Left renal cortex interstitium (tissue), 4 donors: ENCODE measurements at regions not wholly inside any gene's neighbourhood (a gene's known extent, or its start where the extent isn't known, plus 50 kb on each side); places are given as distances from the start of the nearest gene placed in this dataset.

ENCODE experiments used
- DNase-seq, 4 donors: peaks; one replicate each; pipeline ENCODE4 v3.0.0-alpha.2; 2013; ENCODE audit warnings: low read depth in 4 of 4, low spot score in 2 of 4, missing footprints in 1 of 4

GRCh38 chr19:30880551-30880950 lies 468.7 kb downstream of the TSHZ3 start:
- no peak for DNase-seq

DNA sequence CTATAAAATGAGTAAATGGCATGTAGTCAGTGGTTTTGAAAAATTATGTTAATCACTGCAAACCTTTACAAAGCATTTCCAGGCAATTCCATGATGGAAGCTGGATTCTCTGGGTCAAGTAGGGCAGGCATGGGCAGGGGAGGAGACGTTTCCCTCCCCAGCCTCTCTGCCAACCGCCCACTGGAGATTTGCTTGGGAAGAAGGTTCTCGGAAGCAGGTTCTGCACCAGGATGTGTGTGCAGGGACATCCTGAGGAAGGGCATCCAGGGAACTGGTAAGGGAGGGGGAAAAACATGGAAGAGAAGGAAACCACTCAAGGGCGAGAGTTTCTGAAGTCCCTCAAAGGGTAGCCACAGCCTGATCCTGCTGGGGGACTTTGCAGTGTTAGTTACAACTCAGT lies 469.1 kb downstream of the TSHZ3 start:
- DNase-seq, result no peak

- DNase-seq, result no peak
These were observed 469.5 kb downstream of the TSHZ3 start for GRCh38 chr19:30879736-30880135.

- no peak for DNase-seq
These were observed 470.0 kb downstream of the TSHZ3 start for GRCh38 chr19:30879225-30879624.

DNA sequence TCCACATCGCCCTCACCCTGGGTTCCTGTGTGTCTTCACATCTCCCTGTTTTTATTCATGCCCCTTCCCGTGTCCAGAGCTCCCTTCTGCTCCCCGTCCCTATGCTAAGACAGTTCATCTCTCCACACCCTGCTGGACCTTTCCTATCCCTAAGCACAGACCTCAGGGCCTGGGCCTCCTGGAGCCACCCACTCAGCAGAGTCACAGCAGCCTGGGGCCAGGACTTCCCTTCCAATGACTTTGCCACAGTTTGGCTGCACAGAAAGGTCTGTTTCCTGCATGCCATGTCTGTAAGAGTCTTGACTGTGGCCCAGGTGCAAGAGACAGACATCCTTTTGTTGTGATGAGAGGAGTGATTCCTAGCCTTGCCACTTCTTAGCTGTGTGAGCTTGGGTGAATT lies 470.7 kb downstream of the TSHZ3 start:
- DNase-seq, result no peak

DNA sequence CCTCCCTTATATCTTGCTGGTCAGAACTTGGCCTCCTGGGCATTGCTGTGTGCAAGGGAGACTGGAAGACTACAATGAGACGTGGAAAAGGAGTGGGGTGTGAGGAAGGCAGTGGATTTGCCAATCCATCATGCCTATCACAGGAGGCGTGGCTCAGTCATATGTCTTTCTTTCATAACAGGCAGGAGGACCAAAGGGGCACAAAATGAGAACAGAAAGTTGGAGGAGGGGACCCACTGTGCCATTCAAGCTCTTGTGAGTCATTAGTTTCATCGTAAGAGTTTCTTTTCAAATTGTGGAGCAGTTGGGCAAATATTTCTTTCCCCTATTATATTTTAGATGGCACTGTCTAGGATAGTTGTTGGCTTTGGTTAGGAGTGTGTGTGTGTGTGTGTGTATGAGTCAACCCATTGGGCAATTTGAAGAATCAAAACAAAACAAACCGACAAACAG lies 471.5 kb downstream of the TSHZ3 start:
- DNase-seq, result no peak

DNA sequence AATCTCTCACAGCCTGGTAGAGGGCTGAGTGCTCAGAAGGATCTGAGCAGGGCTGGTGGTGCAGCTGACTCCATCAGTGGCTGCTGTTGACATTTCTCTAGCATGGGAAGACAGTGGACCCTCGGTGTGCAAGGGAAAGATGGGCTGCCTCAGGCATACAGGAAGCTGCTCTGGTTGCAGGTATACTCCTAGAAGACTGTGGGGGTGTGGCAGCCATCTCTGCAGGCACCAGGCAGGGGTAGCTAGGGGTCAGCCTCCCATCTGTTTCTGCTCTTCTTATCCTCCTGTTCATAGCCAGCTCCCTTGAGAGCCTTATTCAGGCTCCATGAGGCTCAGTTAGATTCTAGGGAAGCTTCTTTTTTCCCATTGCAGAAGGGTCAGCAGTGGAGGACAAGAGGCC lies 475.5 kb downstream of the TSHZ3 start:
- DNase-seq, result no peak

DNA sequence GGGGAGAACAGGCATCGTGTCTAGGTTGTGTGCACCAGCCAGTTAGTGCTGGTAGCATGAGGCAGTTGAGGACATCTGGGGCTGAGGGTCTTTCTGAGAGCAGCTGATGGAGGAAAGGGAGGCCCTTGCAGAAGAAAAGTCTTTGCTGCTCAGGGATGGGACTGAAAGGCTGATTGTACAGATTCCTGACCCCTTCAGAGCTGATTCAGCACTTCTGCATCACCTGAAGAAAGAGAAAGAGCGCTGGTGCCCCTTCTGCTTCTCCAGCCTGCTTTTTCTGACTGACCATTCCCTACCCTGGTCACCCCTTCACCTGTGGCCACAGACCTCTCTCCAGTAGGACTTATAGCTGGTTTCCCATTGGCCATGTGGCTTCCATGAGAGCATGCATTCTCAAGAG lies 476.2 kb downstream of the TSHZ3 start:
- DNase-seq, result no peak

GRCh38 chr19:30871979-30872378 lies 477.3 kb downstream of the TSHZ3 start:
- no peak for DNase-seq

DNA sequence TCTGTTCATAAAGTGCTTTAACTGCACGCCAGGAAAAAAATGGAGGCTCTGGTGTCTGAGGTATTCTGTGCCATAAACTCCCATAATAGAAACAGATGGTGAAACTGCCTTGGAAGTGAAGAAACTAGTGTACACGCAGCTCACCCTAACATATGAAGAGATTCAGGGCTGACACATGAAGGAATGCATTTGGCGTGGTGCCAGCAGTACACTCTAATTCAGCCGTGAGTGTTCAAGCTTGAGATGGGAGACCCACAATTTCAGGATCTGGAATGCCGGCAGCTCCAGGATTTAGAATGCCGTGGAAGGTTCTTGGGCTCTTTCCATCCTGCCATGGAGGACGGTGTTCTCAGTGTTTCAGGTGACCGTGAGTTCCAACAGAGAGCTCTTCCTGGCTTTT lies 478.4 kb downstream of the TSHZ3 start:
- DNase-seq, result peak in 3 of 4 donors; percentile 24 to 49 (median 24)

GRCh38 chr19:30865511-30865910 lies 483.7 kb downstream of the TSHZ3 start:
- DNase-seq, result no peak

GRCh38 chr19:30864391-30865215 lies 484.6 kb downstream of the TSHZ3 start:
- DNase-seq, result no peak

DNA sequence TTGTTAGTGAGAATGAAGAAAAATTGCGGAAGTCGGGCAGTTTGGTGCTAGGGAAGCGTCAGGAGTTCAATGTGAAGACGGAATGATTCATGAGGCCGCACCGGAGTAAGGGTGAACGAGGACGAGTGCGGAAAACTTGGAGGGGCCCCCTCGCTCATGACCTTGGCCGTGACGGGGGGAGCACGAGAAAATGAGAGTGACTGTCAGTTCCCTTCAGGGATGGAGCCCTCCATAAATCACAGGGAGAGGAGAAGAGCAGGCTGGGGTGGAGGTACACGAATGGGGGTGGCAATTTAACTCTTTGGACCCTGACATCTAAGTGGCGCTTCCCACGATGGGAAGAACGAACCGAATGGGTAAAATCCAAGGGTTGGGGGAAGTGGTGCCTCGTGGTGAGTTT lies 486.4 kb downstream of the TSHZ3 start:
- DNase-seq, result no peak

DNA sequence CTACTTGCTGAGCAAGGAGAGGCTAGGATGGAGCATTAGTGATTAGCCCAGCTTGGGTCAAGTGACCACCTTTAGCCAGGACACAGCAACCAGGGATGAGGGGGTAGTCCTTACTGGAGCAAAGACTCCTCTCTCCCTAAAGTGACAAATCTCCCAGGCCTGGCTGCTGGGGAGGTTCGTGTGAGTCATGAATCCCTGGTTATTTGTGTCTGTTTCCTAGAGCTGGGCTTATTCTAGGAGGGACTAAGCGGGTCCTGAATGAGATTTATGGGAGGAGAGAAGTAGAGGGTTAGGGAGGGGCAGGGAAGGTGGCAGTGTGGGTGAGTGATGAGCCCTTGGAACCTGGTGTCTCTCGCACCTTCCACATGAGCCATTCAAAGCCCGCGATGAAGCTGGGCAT lies 487.3 kb downstream of the TSHZ3 start:
- no peak for DNase-seq

- DNase-seq, result no peak
These were observed 485.8 kb downstream of the ZNF536 start for GRCh38 chr19:30857966-30858490.

- no peak for DNase-seq
These were observed 485.2 kb downstream of the ZNF536 start for GRCh38 chr19:30857388-30857787.

GRCh38 chr19:30856786-30857185 lies 484.6 kb downstream of the ZNF536 start:
- no peak for DNase-seq

DNA sequence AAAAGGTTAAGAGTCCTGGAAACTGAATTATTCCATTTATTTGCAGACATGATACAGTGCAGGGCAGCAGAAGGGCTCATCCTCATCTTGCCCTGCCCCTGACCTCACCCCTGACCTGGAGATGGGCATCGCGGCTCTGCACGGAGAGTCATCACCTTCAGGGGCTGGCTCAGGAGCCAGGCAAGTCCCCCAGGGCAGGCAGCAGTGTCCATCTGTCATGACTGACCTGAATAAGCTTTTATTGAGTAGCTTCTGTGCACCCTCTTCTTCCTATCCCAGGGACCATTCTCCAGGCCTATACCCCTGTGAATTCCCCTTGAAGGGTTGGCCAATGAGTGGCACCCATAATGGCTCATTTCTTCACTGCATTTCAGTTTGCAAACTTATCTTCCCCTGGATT lies 484.2 kb downstream of the ZNF536 start:
- no peak for DNase-seq

DNA sequence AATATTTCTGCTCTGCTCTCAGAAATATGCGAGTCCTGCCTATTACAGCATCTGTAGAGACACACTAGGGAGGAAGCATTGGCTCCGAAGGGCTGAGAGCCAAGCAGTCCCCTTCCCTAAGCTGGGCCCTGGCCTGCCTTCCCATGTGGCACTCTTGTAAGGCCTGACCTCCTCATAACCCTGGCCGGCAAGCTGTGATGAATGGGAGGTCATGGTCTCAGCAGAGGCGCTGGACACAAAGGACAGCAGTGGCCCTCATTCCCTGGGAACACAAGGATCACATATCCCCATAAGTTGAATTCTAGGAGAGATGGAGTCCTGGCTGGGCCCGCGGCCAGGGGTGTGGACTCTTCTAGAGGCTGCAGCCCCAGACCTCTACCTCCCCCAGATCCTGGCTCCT lies 483.3 kb downstream of the ZNF536 start:
- no peak for DNase-seq

GRCh38 chr19:30854661-30855060 lies 482.5 kb downstream of the ZNF536 start:
- no peak for DNase-seq

- DNase-seq, result no peak
These were observed 482.0 kb downstream of the ZNF536 start for GRCh38 chr19:30854207-30854606.

DNA sequence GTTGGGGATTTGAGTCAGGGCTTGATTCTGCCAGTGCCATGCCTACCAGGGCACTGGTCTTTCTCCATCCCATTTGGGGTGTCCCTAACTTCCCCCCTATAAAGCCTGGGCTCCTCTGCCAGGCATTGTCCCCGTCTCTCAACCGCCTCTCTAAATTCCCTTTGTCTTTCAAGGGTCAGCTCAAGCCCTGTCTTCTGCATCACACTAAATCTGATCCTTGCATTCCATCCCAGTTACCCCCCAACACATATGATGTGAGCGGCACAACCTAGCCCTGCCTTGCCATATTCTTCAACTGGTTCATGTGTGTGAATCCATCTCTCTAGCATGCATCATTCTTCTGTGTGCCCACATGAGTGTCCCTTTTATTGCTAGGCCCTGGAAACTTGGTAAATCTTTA lies 480.9 kb downstream of the ZNF536 start:
- no peak for DNase-seq

GRCh38 chr19:30852168-30852567 lies 480.0 kb downstream of the ZNF536 start:
- no peak for DNase-seq
